Keratinocyte (primary cell): ENCODE measurements at regions not wholly inside any gene's neighbourhood (a gene's known extent, or its start where the extent isn't known, plus 50 kb on each side); places are given as distances from the start of the nearest gene placed in this dataset.

Source experiments
- DNase-seq: peaks from one replicate; pipeline ENCODE4 v3.0.0-alpha.2; 2011; ENCODE audit warnings: low read depth, missing footprints, low spot score
- FAIRE-seq: peaks from 2 replicates; lab custom pipeline; 2011; peaks lifted over from hg19 to GRCh38; lab: Jason Lieb, UNC
- H2AFZ ChIP-seq: 2 replicates; pipeline ENCODE4 v1.6.0; 2012; ENCODE audit warnings: low read length, control low read depth, inconsistent platforms; ENCODE audit not compliant: control insufficient read depth
- H3K27ac ChIP-seq: 2 replicates; pipeline ENCODE4 v1.5.1; 2011; ENCODE audit warnings: low read length; ENCODE audit not compliant: control insufficient read depth, insufficient read depth
- H3K27me3 ChIP-seq: 3 replicates; pipeline ENCODE4 v1.6.0; 2011; ENCODE audit warnings: low read length; ENCODE audit not compliant: control insufficient read depth, insufficient read depth; ENCODE audit errors: extremely low read depth
- H3K36me3 ChIP-seq, 2 experiments: 2 replicates in 1 of 2; 3 replicates in 1 of 2; pipeline ENCODE4 v1.5.1; 2011; ENCODE audit warnings: low read length in 2 of 2, mild to moderate bottlenecking in 1 of 2; ENCODE audit not compliant: control insufficient read depth in 2 of 2, insufficient read depth in 2 of 2; ENCODE audit errors: extremely low read depth in 1 of 2
- H3K4me1 ChIP-seq: 3 replicates; pipeline ENCODE4 v1.5.1; 2011; ENCODE audit warnings: low read length; ENCODE audit not compliant: control insufficient read depth, insufficient read depth; ENCODE audit errors: extremely low read depth
- H3K4me2 ChIP-seq: 3 replicates; pipeline ENCODE4 v1.6.0; 2011; ENCODE audit warnings: low read depth, low read length; ENCODE audit not compliant: control insufficient read depth, insufficient read depth; ENCODE audit errors: extremely low read depth
- H3K4me3 ChIP-seq, 3 experiments: fragments of 200-600 bp in 1 of 3; sonication (generic) in 1 of 3; 2 replicates in 2 of 3; 3 replicates in 1 of 3; pipeline ENCODE4 v1.5.1; 2011 to 2016; ENCODE audit warnings: low read length in 3 of 3, mild to moderate bottlenecking in 3 of 3, control low read depth in 2 of 3, inconsistent platforms in 1 of 3, low read depth in 1 of 3, mixed read lengths in 1 of 3, mixed run types in 1 of 3, moderate library complexity in 1 of 3; ENCODE audit not compliant: control insufficient read depth in 2 of 3, insufficient read depth in 2 of 3; ENCODE audit errors: extremely low read depth in 1 of 3
- H3K79me2 ChIP-seq: 2 replicates; pipeline ENCODE4 v1.6.0; 2012; ENCODE audit warnings: low read length; ENCODE audit not compliant: control insufficient read depth, insufficient read depth
- H3K9ac ChIP-seq: 3 replicates; pipeline ENCODE4 v1.6.0; 2011; ENCODE audit warnings: low read length; ENCODE audit not compliant: control insufficient read depth, insufficient read depth; ENCODE audit errors: extremely low read depth
- H3K9me1 ChIP-seq: 3 replicates; pipeline ENCODE4 v1.6.0; 2011; ENCODE audit warnings: low read length; ENCODE audit not compliant: control insufficient read depth, insufficient read depth; ENCODE audit errors: extremely low read depth
- H3K9me3 ChIP-seq: 2 replicates; pipeline ENCODE4 v1.5.1; 2012; ENCODE audit warnings: low read depth, low read length; ENCODE audit not compliant: control insufficient read depth
- H4K20me1 ChIP-seq: 3 replicates; pipeline ENCODE4 v1.6.0; 2011; ENCODE audit warnings: low read length; ENCODE audit not compliant: control insufficient read depth, insufficient read depth; ENCODE audit errors: extremely low read depth
- CTCF ChIP-seq, 3 experiments: IDR thresholded peaks in 1 of 3; conservative IDR thresholded peaks in 1 of 3; optimal IDR thresholded peaks in 1 of 3; 2 replicates in 2 of 3; 3 replicates in 1 of 3; pipeline versions ENCODE3 to v1.5.1; 2011; ENCODE audit warnings: low read length in 3 of 3, mild to moderate bottlenecking in 3 of 3, moderate library complexity in 2 of 3, control low read depth in 1 of 3, inconsistent platforms in 1 of 3; ENCODE audit not compliant: insufficient read depth in 2 of 3; ENCODE audit errors: extremely low read depth in 1 of 3
- EZH2 ChIP-seq: IDR thresholded peaks from one replicate; pipeline ENCODE4 v1.6.1; 2012; ENCODE audit warnings: inconsistent platforms, mild to moderate bottlenecking, low read length, moderate library complexity
- dilution Hi-C: fragments of 300-500 bp; cut with MboI; formaldehyde crosslinking; loops from one replicate; pipeline ENCODE4 v1.7.0; 2020; ENCODE audit warnings: low sequenced_read_pairs; ENCODE audit not compliant: extremely low pct_ligation_motif_present

- H3K9ac ChIP-seq = no peak overlapping the region
- no peak for FAIRE-seq
- no peaks in the 10 kb centered on the region for H3K4me1 ChIP-seq
- H2AFZ ChIP-seq = no peak overlapping the region
- H3K9me3 ChIP-seq = no peaks in the 10 kb centered on the region
- no peak overlapping the region for H3K4me3 ChIP-seq
- H3K27ac ChIP-seq = no peak overlapping the region
- no peaks in the 10 kb centered on the region for H3K36me3 ChIP-seq
- TF ChIP-seq EZH2 (no peak), CTCF (optimal IDR thresholded peaks at IDR 0.05 in 1 of 3, IDR thresholded peaks at IDR 0.05 in 1 of 3, conservative IDR thresholded peaks at IDR 0.05 in 1 of 3; ENCODE audit: extremely low read depth in 1 of 3, insufficient read depth in 2 of 3, low read length in 3 of 3) (no peak)
- no peak for DNase-seq
- H3K79me2 ChIP-seq = no peaks in the 10 kb centered on the region
- dilution Hi-C loops = no loop called here
- H3K4me2 ChIP-seq = no peak overlapping the region
- peaks cover 18% of the 10 kb centered on the region for H3K27me3 ChIP-seq
- H4K20me1 ChIP-seq = no peaks in the 10 kb centered on the region
- no peaks in the 10 kb centered on the region for H3K9me1 ChIP-seq
These were observed 130.2 kb upstream of the EEA1 start for GRCh38 chr12:93059288-93059687.

- no peaks in the 10 kb centered on the region for H3K36me3 ChIP-seq
- no peaks in the 10 kb centered on the region for H3K79me2 ChIP-seq
- no peak overlapping the region for H3K27ac ChIP-seq
- no peaks in the 10 kb centered on the region for H4K20me1 ChIP-seq
- TF ChIP-seq CTCF (optimal IDR thresholded peaks at IDR 0.05 in 1 of 3, IDR thresholded peaks at IDR 0.05 in 1 of 3, conservative IDR thresholded peaks at IDR 0.05 in 1 of 3; ENCODE audit: extremely low read depth in 1 of 3, insufficient read depth in 2 of 3, low read length in 3 of 3) (no peak), EZH2 (no peak)
- peaks cover 18% of the 10 kb centered on the region for H3K27me3 ChIP-seq
- H3K4me2 ChIP-seq = no peak overlapping the region
- FAIRE-seq = no peak
- no peaks in the 10 kb centered on the region for H3K4me1 ChIP-seq
- H3K4me3 ChIP-seq = no peak overlapping the region
- H3K9me3 ChIP-seq = no peaks in the 10 kb centered on the region
- H3K9me1 ChIP-seq = no peaks in the 10 kb centered on the region
- dilution Hi-C loops = no loop called here
- no peak overlapping the region for H3K9ac ChIP-seq
- DNase-seq = no peak
- H2AFZ ChIP-seq = no peak overlapping the region
These were observed 131.0 kb upstream of the EEA1 start for GRCh38 chr12:93059925-93060665.
